ENCODE measurements at regions not wholly inside any gene's neighbourhood (a gene's known extent, or its start where the extent isn't known, plus 50 kb on each side); places are given as distances from the start of the nearest gene placed in this dataset.

GRCh38 chr5:88979726-88980125, 96.7 kb upstream of the MEF2C start:
- TF ChIP-seq YY1 (IDR thresholded peaks at IDR 0.05; ENCODE audit: insufficient read depth, insufficient read length), result no peak
- TF ChIP-seq SUZ12 (IDR thresholded peaks at IDR 0.05; ENCODE audit: extremely low read depth, insufficient read depth, insufficient read length), result no peak
- TF ChIP-seq ZNF274 (IDR thresholded peaks at IDR 0.05; ENCODE audit: low read depth, low read length), result no peak

Data from NT2/D1 (cell line).